ENCODE measurements at regions not wholly inside any gene's neighbourhood (a gene's known extent, or its start where the extent isn't known, plus 50 kb on each side); places are given as distances from the start of the nearest gene placed in this dataset.

DNA sequence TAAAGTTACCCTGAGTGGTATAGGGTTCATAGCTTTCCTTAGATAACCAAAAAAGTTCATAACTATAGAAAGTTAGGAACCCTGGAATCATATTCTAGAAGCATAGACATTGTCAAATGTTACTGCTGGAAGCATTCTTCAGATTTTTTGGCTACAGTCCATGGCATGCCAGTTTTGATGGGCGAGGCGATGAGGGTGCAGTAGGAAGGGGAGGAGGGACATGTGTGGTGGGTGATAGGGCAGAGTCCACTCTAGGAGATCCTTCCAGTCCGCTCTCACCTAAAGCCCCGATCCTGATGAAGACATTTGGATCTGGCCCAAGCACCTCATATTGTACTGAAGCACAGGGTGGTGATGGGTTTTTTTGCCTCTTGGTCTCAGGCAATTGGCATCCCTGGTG lies 91.8 kb downstream of the HRH4 start:
- Histone ChIP-seq H3K4me3 (ENCODE audit: low read depth in 1 of 2, low read length in 1 of 2) (no peak overlapping the region), H3K36me3 (no peaks in the 10 kb centered on the region), H3K4me1 (ENCODE audit: control insufficient read depth in 1 of 2, insufficient read depth in 1 of 2, low read depth in 1 of 2, low read length in 1 of 2) (peaks cover 3% of the 10 kb centered on the region in 2 experiments), H3K27ac (no peak overlapping the region), H3K27me3 (no peaks in the 10 kb centered on the region), H3K9me3 (no peaks in the 10 kb centered on the region)
- no peak for TF ChIP-seq CTCF (IDR thresholded peaks at IDR 0.05)

DNA sequence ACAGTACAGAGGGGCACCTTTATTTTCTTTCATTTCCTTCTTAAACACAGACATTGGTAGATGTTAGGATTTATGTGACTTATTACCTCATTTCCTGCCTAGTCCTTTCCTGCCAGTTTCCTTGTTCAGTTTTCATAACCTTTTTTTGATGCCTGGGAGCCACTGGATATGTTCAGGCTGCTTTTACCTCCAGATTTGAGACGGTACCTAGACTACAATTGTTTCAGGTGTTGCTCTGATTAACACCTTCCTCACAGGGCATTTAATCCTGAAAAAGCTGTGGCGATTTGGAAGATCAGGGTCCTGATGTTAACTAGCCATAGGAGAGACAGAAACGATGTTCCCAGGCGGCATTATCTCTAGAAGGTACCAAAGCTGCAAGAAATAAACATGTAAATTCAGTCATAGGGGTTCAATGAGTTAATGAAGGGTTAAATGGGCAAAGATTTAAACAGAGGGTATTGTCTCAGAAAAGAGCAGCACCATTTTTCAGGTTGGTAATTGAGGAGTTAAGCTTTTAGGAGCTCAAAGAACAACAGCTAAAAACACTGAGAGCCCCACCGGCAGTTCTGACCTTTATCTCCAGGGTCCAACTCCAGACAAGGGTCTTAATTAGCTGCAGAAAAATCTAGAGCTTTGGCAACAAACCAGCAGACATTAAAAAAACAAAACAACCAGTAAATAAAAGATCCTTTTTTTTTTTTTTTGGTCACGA lies 93.3 kb downstream of the HRH4 start:
- Histone ChIP-seq H3K4me3 (ENCODE audit: low read depth in 1 of 2, low read length in 1 of 2) (no peak overlapping the region), H3K27ac (no peak overlapping the region), H3K9me3 (no peaks in the 10 kb centered on the region), H3K4me1 (ENCODE audit: control insufficient read depth in 1 of 2, insufficient read depth in 1 of 2, low read depth in 1 of 2, low read length in 1 of 2) (peaks cover 6 to 7% of the 10 kb centered on the region in 2 experiments), H3K27me3 (no peaks in the 10 kb centered on the region), H3K36me3 (no peaks in the 10 kb centered on the region)
- no peak for TF ChIP-seq CTCF (IDR thresholded peaks at IDR 0.05)

GRCh38 chr18:24558403-24558802 lies 98.0 kb downstream of the HRH4 start:
- H3K36me3 ChIP-seq: no peaks in the 10 kb centered on the region
- no peak for TF ChIP-seq CTCF (IDR thresholded peaks at IDR 0.05)

DNA sequence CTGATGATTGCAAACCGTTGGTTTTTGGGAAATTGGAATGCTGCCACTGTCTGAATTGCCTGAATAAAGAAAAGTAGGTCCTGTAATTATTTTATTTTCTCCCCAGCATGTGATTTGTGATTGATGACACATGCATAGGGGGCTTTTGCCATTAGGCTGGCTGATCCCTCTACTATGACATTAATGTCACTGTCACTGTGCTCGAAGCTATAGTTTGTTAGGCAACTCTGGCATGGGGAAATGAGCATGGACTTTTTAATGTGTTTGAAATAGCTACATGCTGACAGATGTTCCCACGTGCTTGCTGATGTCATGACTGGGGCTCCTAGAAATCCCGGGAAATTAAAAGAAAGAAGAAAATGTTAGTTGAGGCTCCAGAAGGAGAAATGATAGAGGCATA lies 99.1 kb downstream of the HRH4 start:
- Histone ChIP-seq H3K27me3 (no peaks in the 10 kb centered on the region), H3K4me1 (ENCODE audit: control insufficient read depth in 1 of 2, insufficient read depth in 1 of 2, low read depth in 1 of 2, low read length in 1 of 2) (peaks cover 11 to 13% of the 10 kb centered on the region in 2 experiments), H3K9me3 (no peaks in the 10 kb centered on the region), H3K4me3 (ENCODE audit: low read depth in 1 of 2, low read length in 1 of 2) (no peak overlapping the region), H3K27ac (no peak overlapping the region), H3K36me3 (no peaks in the 10 kb centered on the region)
- no peak for TF ChIP-seq CTCF (IDR thresholded peaks at IDR 0.05)

More at GRCh38 chr18:24558403-24558802, 98.0 kb downstream of the HRH4 start:
- Histone ChIP-seq H3K9me3 (no peaks in the 10 kb centered on the region), H3K27me3 (no peaks in the 10 kb centered on the region), H3K27ac (no peak overlapping the region), H3K4me3 (ENCODE audit: low read depth in 1 of 2, low read length in 1 of 2) (no peak overlapping the region), H3K4me1 (ENCODE audit: control insufficient read depth in 1 of 2, insufficient read depth in 1 of 2, low read depth in 1 of 2, low read length in 1 of 2) (peaks cover 14 to 15% of the 10 kb centered on the region in 2 experiments)

DNA sequence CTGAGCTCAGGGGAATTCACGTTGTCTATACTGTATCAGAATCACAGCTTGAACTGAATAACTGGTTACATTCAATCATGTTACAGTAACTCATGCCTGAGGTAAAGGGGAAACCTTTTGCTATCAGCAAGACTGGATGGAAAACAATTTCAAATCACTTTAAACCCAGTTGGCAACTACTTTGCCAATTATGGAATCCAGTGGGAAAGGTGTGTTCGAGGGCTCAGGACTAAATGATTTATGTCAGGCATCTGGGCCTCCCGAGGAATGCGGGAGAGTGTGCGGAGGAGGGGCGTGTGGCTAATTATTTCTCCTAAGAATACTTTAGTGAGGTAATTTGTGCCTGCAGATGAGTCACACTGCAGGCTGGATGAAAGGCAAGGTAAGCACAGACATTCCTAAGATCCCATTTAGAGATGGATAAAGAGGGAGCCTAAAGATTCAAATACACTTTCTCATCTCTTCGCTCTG lies 100.1 kb downstream of the HRH4 start:
- no peak overlapping the region for H3K4me3 ChIP-seq (ENCODE audit: low read depth in 1 of 2, low read length in 1 of 2)
- H3K9me3 ChIP-seq: no peaks in the 10 kb centered on the region
- H3K36me3 ChIP-seq: no peaks in the 10 kb centered on the region
- no peak for TF ChIP-seq CTCF (IDR thresholded peaks at IDR 0.05)
- no peaks in the 10 kb centered on the region for H3K27me3 ChIP-seq
- H3K4me1 ChIP-seq (ENCODE audit: control insufficient read depth in 1 of 2, insufficient read depth in 1 of 2, low read depth in 1 of 2, low read length in 1 of 2): peaks cover 11 to 13% of the 10 kb centered on the region in 2 experiments
- H3K27ac ChIP-seq: no peak overlapping the region

All from neutrophil (primary cell).